ENCODE measurements at regions not wholly inside any gene's neighbourhood (a gene's known extent, or its start where the extent isn't known, plus 50 kb on each side); places are given as distances from the start of the nearest gene placed in this dataset.

DNA sequence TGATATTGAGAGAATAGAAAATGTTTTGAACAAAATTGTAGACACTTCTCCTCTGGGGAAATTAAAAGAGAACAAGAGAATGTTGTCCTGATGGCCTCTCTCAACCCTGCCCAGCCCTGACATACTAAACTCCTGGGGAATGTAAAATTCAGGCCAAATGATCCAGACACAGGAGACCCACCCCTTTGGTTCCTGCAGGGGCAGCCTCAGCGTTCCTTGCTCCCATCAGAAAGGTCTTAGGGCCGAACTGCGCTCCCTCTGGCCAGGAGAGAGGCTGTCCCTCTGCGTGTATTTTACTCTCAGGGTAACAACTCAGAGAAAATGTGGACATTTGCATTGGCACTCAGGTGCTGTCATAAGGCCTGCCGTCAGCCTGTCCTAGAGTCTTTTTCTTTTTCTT, 616.3 kb upstream of the KLF4 start:
- H3K9me2 ChIP-seq (ENCODE audit: insufficient read depth), result no peaks in the 10 kb centered on the region
- no peak overlapping the region for H2AFZ ChIP-seq (ENCODE audit: low read depth, low read length, poor library complexity, severe bottlenecking)
- CTCF ChIA-PET, result no interaction called here
- H4K20me1 ChIP-seq (ENCODE audit: insufficient read depth), result no peaks in the 10 kb centered on the region
- H3K9me3 ChIP-seq (ENCODE audit: control insufficient read depth in 1 of 2, insufficient read depth in 1 of 2, low read depth in 1 of 2, low read length in 2 of 2), result no peaks in the 10 kb centered on the region
- TF ChIP-seq, protein P1, sequence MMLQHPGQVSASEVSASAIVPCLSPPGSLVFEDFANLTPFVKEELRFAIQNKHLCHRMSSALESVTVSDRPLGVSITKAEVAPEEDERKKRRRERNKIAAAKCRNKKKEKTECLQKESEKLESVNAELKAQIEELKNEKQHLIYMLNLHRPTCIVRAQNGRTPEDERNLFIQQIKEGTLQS (IDR thresholded peaks at IDR 0.05), result no peak
- TF ChIP-seq EZH2phosphoT487 (IDR thresholded peaks at IDR 0.05; ENCODE audit: borderline replicate concordance), result no peak
- TF ChIP-seq, protein P2, sequence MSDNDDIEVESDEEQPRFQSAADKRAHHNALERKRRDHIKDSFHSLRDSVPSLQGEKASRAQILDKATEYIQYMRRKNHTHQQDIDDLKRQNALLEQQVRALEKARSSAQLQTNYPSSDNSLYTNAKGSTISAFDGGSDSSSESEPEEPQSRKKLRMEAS (IDR thresholded peaks at IDR 0.05), result no peak
- TF ChIP-seq POLR2AphosphoS5 (IDR thresholded peaks at IDR 0.05; ENCODE audit: low read depth, low read length), result no peak
- no peak for TF ChIP-seq POLR2A (IDR thresholded peaks at IDR 0.05; ENCODE audit: borderline replicate concordance, extremely low read depth, insufficient read depth, insufficient read length)
- peaks cover 0 to 20% of the 10 kb centered on the region in 2 experiments; a peak in 2 of 4 replicates for H3K4me1 ChIP-seq (ENCODE audit: control insufficient read depth in 1 of 2, insufficient read depth in 2 of 2, low read length in 2 of 2)
- RAD21 ChIA-PET (ENCODE audit: low non-redundant PET in 1 of 2, low total read pairs in 2 of 2, uncharacterized antibody in 2 of 2, unreplicated experiment in 2 of 2), result no interaction called here
- H3K36me3 ChIP-seq (ENCODE audit: control insufficient read depth in 1 of 2, insufficient read depth in 2 of 2, low read length in 2 of 2), result no peaks in the 10 kb centered on the region
- H3K27ac ChIP-seq (ENCODE audit: low read depth, low read length), result no peak overlapping the region
- POLR2A ChIA-PET, result no interaction called here
- H3K4me2 ChIP-seq (ENCODE audit: low read length), result no peak overlapping the region
- no peaks in the 10 kb centered on the region for H3K27me3 ChIP-seq (ENCODE audit: insufficient read depth, low read length)
- no peak overlapping the region for H3K9ac ChIP-seq (ENCODE audit: low read length)
- no peak overlapping the region for H3K4me3 ChIP-seq (replicated peaks in 1 of 2; ENCODE audit: low read depth in 1 of 2, low read length in 2 of 2)
- no TSS peak for BruUV-seq (replicated peaks)
- ATAC-seq (peak; percentile 75), DNase-seq (ENCODE audit: low read depth, low spot score) (no peak)
- intact Hi-C loops (cut with micrococcal nuclease), result no loop called here
- no peaks in the 10 kb centered on the region for H3K79me2 ChIP-seq (ENCODE audit: insufficient read depth, low read length)

DNA sequence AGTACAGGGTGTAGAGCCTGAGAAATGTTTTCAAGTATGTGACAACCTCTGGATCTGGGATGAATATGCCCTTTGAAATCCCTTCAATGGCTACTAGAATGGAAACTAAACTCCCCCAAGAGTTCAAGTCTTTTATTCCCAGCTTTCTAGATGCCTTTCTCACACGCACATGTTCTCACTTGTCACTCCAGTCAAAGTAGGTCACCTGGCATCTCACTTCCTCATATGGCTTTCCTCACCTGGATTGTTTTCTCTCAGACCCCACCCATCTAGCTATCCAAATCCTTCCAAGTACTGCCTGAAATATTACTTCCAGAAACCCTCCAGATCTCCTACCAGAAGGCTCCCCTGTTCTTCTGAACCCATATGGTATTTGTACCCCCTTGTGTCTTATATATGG, 615.4 kb upstream of the KLF4 start:
- no peak overlapping the region for H2AFZ ChIP-seq (ENCODE audit: low read depth, low read length, poor library complexity, severe bottlenecking)
- ATAC-seq, result no peak
- H3K4me2 ChIP-seq (ENCODE audit: low read length), result no peak overlapping the region

More for the DNA sequence above, 615.4 kb upstream of the KLF4 start:
- POLR2A ChIA-PET, result no interaction called here
- Histone ChIP-seq H3K9me3 (ENCODE audit: control insufficient read depth in 1 of 2, insufficient read depth in 1 of 2, low read depth in 1 of 2, low read length in 2 of 2) (no peaks in the 10 kb centered on the region), H3K36me3 (ENCODE audit: control insufficient read depth in 1 of 2, insufficient read depth in 2 of 2, low read length in 2 of 2) (no peaks in the 10 kb centered on the region), H4K20me1 (ENCODE audit: insufficient read depth) (no peaks in the 10 kb centered on the region), H3K4me1 (ENCODE audit: control insufficient read depth in 1 of 2, insufficient read depth in 2 of 2, low read length in 2 of 2) (peaks cover under 1 to 28% of the 10 kb centered on the region in 2 experiments; a peak in 3 of 4 replicates), H3K9me2 (ENCODE audit: insufficient read depth) (no peaks in the 10 kb centered on the region), H3K27ac (ENCODE audit: low read depth, low read length) (no peak overlapping the region), H3K27me3 (ENCODE audit: insufficient read depth, low read length) (no peaks in the 10 kb centered on the region), H3K4me3 (replicated peaks in 1 of 2; ENCODE audit: low read depth in 1 of 2, low read length in 2 of 2) (no peak overlapping the region), H3K9ac (ENCODE audit: low read length) (no peak overlapping the region), H3K79me2 (ENCODE audit: insufficient read depth, low read length) (no peaks in the 10 kb centered on the region)
- no TSS peak for BruUV-seq (replicated peaks)
- intact Hi-C loops (cut with micrococcal nuclease), result no loop called here
- TF ChIP-seq CEBPB (IDR thresholded peaks at IDR 0.05; ENCODE audit: low read depth), result no peak
- TF ChIP-seq, protein P2 (IDR thresholded peaks at IDR 0.05), result peak; percentile 28; the same call in 1 of the 2 replicates
- TF ChIP-seq ELF1 (IDR thresholded peaks at IDR 0.05; ENCODE audit: borderline replicate concordance, low read depth), result no peak
- CTCF ChIA-PET, result no interaction called here
- no peak for DNase-seq (ENCODE audit: low read depth, low spot score)
- RAD21 ChIA-PET (ENCODE audit: low non-redundant PET in 1 of 2, low total read pairs in 2 of 2, uncharacterized antibody in 2 of 2, unreplicated experiment in 2 of 2), result no interaction called here

All from HCT116 (cell line).